IMR-90 (cell line): ENCODE measurements at regions not wholly inside any gene's neighbourhood (a gene's known extent, or its start where the extent isn't known, plus 50 kb on each side); places are given as distances from the start of the nearest gene placed in this dataset.

Experiments used
- CTCF ChIP-seq: conservative IDR thresholded peaks from 2 replicates; pipeline ENCODE4 v1.5.1; 2012; ENCODE audit warnings: mild to moderate bottlenecking, low read depth, low read length, improper control_type of control experiment
- MAFK ChIP-seq: IDR thresholded peaks from 2 replicates; pipeline ENCODE4 v1.6.1; 2012; ENCODE audit warnings: low read depth, low read length, improper control_type of control experiment
- MXI1 ChIP-seq: IDR thresholded peaks from 2 replicates; pipeline ENCODE4 v1.6.1; 2012; ENCODE audit warnings: low read depth, mild to moderate bottlenecking, low read length, moderate library complexity, borderline replicate concordance
- POLR2A ChIP-seq: IDR thresholded peaks from 2 replicates; pipeline ENCODE4 v1.6.1; 2012; ENCODE audit warnings: mild to moderate bottlenecking, low read depth, low read length
- RFX5 ChIP-seq: IDR thresholded peaks from 2 replicates; pipeline ENCODE4 v1.8.0; 2012; ENCODE audit warnings: low read depth, mild to moderate bottlenecking, low read length, moderate library complexity

- TF ChIP-seq RFX5 = no peak
- TF ChIP-seq MAFK = no peak
- no peak for TF ChIP-seq POLR2A
- TF ChIP-seq CTCF = no peak
- no peak for TF ChIP-seq MXI1
These were observed 52.6 kb downstream of the TCF20 start for GRCh38 chr22:42217752-42218280.
